COLO668 (cell line): ENCODE measurements at regions not wholly inside any gene's neighbourhood (a gene's known extent, or its start where the extent isn't known, plus 50 kb on each side); places are given as distances from the start of the nearest gene placed in this dataset.

Source experiments
- DNase-seq: peaks from one replicate; lab custom pipeline; 2025; ENCODE audit not compliant: unreplicated experiment; lab: John Stamatoyannopoulos, UW

GRCh38 chr1:202067188-202067974 lies 55.3 kb upstream of the GPR37L1 start:
- DNase-seq = peak; percentile 36

- no peak for DNase-seq
These were observed 54.1 kb upstream of the GPR37L1 start for GRCh38 chr1:202068596-202068995.

GRCh38 chr1:202069662-202070061 lies 53.1 kb upstream of the GPR37L1 start:
- peak; percentile 92 for DNase-seq

GRCh38 chr1:202072211-202072765 lies 50.4 kb upstream of the GPR37L1 start:
- DNase-seq = no peak
